Thyroid gland (tissue), 4 donors: ENCODE measurements at regions not wholly inside any gene's neighbourhood (a gene's known extent, or its start where the extent isn't known, plus 50 kb on each side); places are given as distances from the start of the nearest gene placed in this dataset.

Source experiments
- POLR2A ChIP-seq, 2 donors: fragments of 450-650 bp; IDR thresholded peaks; one replicate each; pipeline ENCODE4 v1.6.1; 2017; ENCODE audit warnings: antibody characterized with exemption in 2 of 2, mild to moderate bottlenecking in 2 of 2, moderate library complexity in 1 of 2
- TF ChIP-seq, protein P1 (sequence below), 6 experiments: fragments of 200-600 bp in 3 of 6; fragments of 450-650 bp in 3 of 6; sonication (generic) in 3 of 6; IDR thresholded peaks; one replicate each; pipeline ENCODE4 v1.5.1; 2016 to 2019; ENCODE audit warnings: antibody characterized with exemption in 6 of 6, mild to moderate bottlenecking in 2 of 6, inconsistent platforms in 1 of 6, moderate library complexity in 1 of 6

DNA sequence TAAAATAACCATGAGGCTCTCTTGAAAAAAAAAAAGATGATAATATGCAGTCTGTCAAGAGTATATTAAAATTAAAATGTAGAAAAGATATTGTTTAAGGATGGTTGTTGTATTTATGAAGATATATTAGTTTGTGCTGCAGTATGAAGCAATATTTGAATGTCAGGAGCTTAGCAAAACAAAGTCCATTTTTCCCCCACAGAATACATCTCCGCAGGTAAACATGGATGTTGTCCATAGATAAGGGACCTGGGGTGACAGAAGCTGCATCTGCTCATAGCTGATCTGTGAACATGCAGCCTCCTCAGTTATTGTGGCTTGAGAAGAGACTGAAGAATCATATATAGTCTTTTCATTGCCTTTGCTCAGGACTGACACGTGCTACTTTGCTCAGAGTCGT lies 366.1 kb upstream of the MMADHC start:
- TF ChIP-seq, protein P1, sequence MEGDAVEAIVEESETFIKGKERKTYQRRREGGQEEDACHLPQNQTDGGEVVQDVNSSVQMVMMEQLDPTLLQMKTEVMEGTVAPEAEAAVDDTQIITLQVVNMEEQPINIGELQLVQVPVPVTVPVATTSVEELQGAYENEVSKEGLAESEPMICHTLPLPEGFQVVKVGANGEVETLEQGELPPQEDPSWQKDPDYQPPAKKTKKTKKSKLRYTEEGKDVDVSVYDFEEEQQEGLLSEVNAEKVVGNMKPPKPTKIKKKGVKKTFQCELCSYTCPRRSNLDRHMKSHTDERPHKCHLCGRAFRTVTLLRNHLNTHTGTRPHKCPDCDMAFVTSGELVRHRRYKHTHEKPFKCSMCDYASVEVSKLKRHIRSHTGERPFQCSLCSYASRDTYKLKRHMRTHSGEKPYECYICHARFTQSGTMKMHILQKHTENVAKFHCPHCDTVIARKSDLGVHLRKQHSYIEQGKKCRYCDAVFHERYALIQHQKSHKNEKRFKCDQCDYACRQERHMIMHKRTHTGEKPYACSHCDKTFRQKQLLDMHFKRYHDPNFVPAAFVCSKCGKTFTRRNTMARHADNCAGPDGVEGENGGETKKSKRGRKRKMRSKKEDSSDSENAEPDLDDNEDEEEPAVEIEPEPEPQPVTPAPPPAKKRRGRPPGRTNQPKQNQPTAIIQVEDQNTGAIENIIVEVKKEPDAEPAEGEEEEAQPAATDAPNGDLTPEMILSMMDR (IDR thresholded peaks at IDR 0.05) = no peak
- TF ChIP-seq POLR2A (IDR thresholded peaks at IDR 0.05) = no peak
